ENCODE measurements at regions not wholly inside any gene's neighbourhood (a gene's known extent, or its start where the extent isn't known, plus 50 kb on each side); places are given as distances from the start of the nearest gene placed in this dataset.

DNA sequence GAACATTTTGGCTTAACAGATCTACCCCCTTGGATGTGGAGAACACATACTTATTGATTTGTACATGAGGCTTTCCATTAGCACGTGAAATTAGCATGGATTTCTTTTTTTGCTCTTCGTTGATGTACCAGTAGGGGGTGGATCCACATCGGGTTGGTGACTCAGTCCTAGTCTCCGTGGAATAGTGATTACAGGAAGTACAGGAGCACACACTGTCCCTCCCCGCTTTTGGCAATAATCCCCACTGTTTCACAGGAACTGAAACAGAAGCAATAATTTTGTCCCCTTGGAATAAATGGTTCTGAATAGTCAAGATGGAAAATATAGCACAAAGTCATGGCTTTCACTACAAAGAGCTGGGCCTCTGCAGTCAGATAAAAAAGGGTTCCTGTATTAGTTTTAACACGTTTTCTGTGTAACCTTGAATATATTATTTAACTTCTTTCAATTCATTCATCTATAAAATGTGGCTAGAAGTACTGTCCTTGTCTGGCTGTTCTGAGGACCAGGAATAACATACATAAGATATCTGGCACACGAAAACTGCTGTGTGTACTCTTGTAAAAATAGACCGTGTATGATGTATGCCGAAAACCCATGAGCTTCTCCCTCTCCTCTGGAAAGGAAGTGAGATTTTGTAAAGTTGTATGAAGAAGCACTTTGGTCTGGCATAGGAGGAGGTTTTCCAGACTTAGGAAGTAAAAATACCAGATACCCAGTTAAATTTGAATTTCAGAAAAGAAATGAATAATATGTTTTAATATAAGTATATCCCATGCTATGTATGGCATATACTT lies 229.2 kb downstream of the GALR1 start:
- H3K9me3 ChIP-seq = no peaks in the 10 kb centered on the region
- no peak overlapping the region for H3K4me3 ChIP-seq
- H3K36me3 ChIP-seq = no peaks in the 10 kb centered on the region
- DNase-seq = peak in 1 of 2 donors; percentile 67
- TF ChIP-seq, protein P1, sequence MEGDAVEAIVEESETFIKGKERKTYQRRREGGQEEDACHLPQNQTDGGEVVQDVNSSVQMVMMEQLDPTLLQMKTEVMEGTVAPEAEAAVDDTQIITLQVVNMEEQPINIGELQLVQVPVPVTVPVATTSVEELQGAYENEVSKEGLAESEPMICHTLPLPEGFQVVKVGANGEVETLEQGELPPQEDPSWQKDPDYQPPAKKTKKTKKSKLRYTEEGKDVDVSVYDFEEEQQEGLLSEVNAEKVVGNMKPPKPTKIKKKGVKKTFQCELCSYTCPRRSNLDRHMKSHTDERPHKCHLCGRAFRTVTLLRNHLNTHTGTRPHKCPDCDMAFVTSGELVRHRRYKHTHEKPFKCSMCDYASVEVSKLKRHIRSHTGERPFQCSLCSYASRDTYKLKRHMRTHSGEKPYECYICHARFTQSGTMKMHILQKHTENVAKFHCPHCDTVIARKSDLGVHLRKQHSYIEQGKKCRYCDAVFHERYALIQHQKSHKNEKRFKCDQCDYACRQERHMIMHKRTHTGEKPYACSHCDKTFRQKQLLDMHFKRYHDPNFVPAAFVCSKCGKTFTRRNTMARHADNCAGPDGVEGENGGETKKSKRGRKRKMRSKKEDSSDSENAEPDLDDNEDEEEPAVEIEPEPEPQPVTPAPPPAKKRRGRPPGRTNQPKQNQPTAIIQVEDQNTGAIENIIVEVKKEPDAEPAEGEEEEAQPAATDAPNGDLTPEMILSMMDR (IDR thresholded peaks at IDR 0.05) = no peak
- H3K27ac ChIP-seq = no peak overlapping the region
- no peaks in the 10 kb centered on the region for H3K4me1 ChIP-seq
- H3K27me3 ChIP-seq = no peaks in the 10 kb centered on the region
- intact Hi-C loops (cut with DNase I; ENCODE audit: low total_unique reads) = no loop called here

GRCh38 chr18:77481541-77481940 lies 231.9 kb downstream of the GALR1 start:
- TF ChIP-seq, protein P1 (IDR thresholded peaks at IDR 0.05) = no peak
- Histone ChIP-seq H3K9me3 (peaks cover 0 to 6% (median 0%) of the 10 kb centered on the region in 3 donors), H3K36me3 (no peaks in the 10 kb centered on the region), H3K4me1 (no peaks in the 10 kb centered on the region), H3K27ac (no peak overlapping the region), H3K4me3 (no peak overlapping the region), H3K27me3 (no peaks in the 10 kb centered on the region)
- intact Hi-C loops (cut with DNase I; ENCODE audit: low total_unique reads) = no loop called here
- DNase-seq = no peak

GRCh38 chr18:77482190-77483085 lies 232.8 kb downstream of the GALR1 start:
- no peaks in the 10 kb centered on the region for H3K27me3 ChIP-seq
- no peaks in the 10 kb centered on the region for H3K4me1 ChIP-seq
- no peak overlapping the region for H3K27ac ChIP-seq
- H3K9me3 ChIP-seq = peaks cover 0 to 6% (median 0%) of the 10 kb centered on the region in 3 donors
- TF ChIP-seq, protein P1 (IDR thresholded peaks at IDR 0.05) = no peak
- no peaks in the 10 kb centered on the region for H3K36me3 ChIP-seq
- intact Hi-C loops (cut with DNase I; ENCODE audit: low total_unique reads) = no loop called here
- H3K4me3 ChIP-seq = no peak overlapping the region
- DNase-seq = no peak

DNA sequence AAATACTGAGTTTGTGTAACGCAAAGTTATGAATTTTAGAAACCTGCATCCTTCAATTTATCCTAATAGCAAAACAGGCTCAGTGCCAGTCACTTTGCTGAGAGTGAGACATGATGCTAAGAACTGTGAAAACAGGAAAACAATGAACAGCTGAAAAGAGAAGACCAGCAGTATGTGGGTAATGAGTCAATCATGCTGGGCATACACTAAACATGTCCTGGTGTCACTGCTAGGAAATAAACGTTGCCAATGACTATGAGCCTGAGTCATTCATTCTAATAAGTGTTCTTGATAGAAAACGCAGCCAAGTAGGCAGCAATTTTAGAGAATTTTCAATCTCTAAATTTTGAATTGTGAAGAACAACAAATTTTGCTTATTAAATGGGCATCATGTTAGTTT lies 237.3 kb downstream of the GALR1 start:
- H3K27me3 ChIP-seq = no peaks in the 10 kb centered on the region
- intact Hi-C loops (cut with DNase I; ENCODE audit: low total_unique reads) = no loop called here
- H3K36me3 ChIP-seq = no peaks in the 10 kb centered on the region
- no peak overlapping the region for H3K4me3 ChIP-seq
- TF ChIP-seq, protein P1 (IDR thresholded peaks at IDR 0.05) = no peak
- H3K9me3 ChIP-seq = peaks cover 0 to 6% (median 3%) of the 10 kb centered on the region in 3 donors
- no peak overlapping the region for H3K27ac ChIP-seq
- H3K4me1 ChIP-seq = no peaks in the 10 kb centered on the region
- no peak for DNase-seq

GRCh38 chr18:77487951-77488740 lies 238.5 kb downstream of the GALR1 start:
- Histone ChIP-seq H3K36me3 (no peaks in the 10 kb centered on the region), H3K9me3 (peaks cover 0 to 6% (median 3%) of the 10 kb centered on the region in 3 donors), H3K4me3 (no peak overlapping the region), H3K27ac (no peak overlapping the region), H3K4me1 (no peaks in the 10 kb centered on the region), H3K27me3 (no peaks in the 10 kb centered on the region)
- intact Hi-C loops (cut with DNase I; ENCODE audit: low total_unique reads) = no loop called here
- DNase-seq = no peak
- TF ChIP-seq, protein P1 (IDR thresholded peaks at IDR 0.05) = no peak
